ENCODE measurements at regions not wholly inside any gene's neighbourhood (a gene's known extent, or its start where the extent isn't known, plus 50 kb on each side); places are given as distances from the start of the nearest gene placed in this dataset.
"Not testable (repeated sequence)": the region's sequence is repeated elsewhere in the genome, so short reads cannot be mapped to it uniquely, and the experiment has no call there.

DNA sequence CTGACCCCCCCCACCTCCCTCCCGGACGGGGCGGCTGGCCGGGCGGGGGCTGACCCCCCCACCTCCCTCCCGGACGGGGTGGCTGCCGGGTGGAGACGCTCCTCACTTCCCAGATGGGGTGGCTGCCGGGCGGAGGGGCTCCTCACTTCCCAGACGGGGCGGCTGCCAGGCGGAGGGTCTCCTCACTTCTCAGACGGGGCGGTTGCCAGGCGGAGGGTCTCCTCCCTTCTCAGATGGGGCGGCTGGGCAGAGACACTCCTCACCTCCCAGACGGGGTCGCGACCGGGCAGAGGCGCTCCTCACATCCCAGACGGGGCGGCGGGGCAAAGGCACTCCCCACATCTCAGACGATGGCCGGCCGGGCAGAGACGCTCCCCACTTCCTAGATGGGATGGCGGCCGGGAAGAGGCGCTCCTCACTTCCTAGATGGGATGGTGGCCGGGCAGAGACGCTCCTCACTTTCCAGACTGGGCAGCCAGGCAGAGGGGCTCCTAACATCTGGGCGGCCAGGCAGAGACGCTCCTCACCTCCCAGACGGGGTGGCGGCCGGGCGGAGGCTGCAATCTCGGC is 597.6 kb downstream of the ZEB2 start:
- H3K36me3 Mint-ChIP-seq, H3K27me3 Mint-ChIP-seq, H3K27ac Mint-ChIP-seq, H3K4me1 Mint-ChIP-seq, H3K4me3 Mint-ChIP-seq, DNase-seq: not testable (repeated sequence)
- peaks cover 14% of the 10 kb centered on the region for H3K9me3 Mint-ChIP-seq

DNA sequence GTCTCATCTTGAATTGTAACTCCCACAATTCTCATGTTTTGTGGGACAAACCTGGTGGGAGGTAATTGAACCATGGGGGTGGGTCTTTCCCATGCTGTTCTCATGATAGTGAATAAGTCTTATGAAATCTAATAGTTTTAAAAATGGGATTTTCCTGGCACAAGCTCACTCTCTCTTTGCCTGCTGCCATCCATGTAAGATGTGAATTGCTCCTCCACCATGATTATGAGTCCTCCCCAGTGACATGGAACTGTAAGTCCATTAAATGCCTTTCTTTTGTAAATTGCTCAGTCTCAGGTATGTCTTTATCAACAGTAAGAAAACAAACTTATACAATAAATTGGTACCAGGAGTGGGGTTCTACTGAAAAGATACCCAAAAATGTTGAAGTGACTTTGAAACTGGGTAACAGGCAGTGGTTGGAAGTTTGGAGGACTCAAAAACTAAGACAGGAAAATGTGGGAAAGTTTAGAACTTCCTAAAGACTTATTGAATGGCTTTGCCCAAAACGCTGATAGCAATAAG is 601.4 kb downstream of the ZEB2 start:
- Mint-ChIP-seq H3K4me1 (no peaks in the 10 kb centered on the region), H3K36me3 (peaks cover 9% of the 10 kb centered on the region), H3K4me3 (no peak overlapping the region), H3K27ac (no peak overlapping the region), H3K27me3 (peaks cover 2% of the 10 kb centered on the region), H3K9me3 (peaks cover 14% of the 10 kb centered on the region)
- no peak for DNase-seq

DNA sequence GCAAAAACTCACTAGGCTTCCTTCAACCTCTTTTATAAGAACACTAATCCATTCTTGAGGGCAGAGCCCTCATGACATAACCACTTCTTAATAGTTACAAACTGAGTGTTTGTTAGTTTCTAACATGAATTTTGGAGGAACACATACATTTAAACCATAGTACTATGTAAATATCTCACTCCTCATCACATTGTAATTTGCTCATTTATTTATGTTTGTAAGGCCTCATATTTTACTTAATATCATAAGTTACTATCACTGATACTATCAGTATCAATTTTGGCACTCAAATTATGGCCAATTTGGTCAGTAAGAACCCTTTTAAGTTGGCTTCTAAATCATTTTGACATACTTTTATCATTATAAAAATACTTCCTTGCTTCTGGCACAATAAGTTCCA is 603.1 kb downstream of the ZEB2 start:
- peaks cover 9% of the 10 kb centered on the region for H3K36me3 Mint-ChIP-seq
- no peaks in the 10 kb centered on the region for H3K27me3 Mint-ChIP-seq
- H3K4me3 Mint-ChIP-seq = no peak overlapping the region
- H3K9me3 Mint-ChIP-seq = peaks cover 14% of the 10 kb centered on the region
- DNase-seq = no peak
- no peaks in the 10 kb centered on the region for H3K4me1 Mint-ChIP-seq
- H3K27ac Mint-ChIP-seq = no peak overlapping the region

DNA sequence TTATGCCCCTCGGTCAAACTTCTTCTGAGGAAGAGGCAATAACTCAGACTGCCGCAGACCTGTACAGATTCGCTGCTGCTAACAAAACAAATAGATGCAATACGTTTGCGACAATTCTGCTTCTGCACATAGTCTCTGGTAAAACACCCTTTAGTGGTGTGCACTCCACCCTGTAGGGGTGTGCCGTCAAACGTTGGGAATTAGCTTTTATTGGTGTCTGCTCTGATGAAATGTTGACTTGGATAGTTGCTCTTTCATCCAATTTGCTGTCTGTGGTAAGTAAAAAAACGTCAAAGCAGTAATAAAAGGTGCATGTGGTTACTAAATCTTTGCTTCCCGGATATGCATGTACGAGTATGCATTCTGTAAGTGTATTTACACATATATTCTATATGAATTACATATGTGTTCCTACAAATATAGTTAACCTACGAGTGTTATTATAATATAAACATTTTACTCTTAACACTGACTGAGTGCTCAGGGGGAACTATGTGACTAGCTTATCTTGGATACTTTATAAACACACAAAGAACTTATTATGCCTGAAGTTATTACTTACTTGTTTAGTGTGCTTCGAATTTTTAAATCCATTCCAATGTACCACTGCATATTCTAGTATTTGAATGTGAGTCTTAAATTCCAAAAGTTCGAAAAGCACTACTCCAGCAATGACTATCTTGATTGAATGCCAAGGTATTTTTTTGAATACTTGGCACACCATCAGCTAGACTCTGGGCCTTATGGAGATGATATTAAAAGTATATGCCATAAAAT is 610.2 kb downstream of the ZEB2 start:
- H3K4me3 Mint-ChIP-seq = no peak overlapping the region
- no peak overlapping the region for H3K27ac Mint-ChIP-seq
- no peaks in the 10 kb centered on the region for H3K36me3 Mint-ChIP-seq

DNA sequence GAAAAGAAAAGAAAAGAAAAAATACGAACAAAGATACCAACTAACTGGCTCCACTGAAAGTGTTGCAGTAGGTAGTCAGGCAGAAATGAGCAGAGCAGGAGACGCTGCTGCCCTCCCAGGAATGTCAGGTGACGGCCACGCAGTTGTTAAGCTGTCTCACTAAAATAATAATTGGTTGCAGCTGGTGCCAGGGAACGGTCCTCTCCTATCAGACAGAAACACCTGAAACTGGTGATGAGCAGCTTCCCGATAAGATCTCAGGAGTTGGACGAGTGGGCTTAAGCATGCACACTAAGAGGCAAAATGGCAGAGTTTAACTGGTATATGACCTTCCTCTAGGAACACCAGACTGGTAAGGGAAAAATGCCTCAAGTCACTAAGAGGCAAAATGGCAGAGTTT is 611.1 kb downstream of the ZEB2 start:
- Mint-ChIP-seq H3K27ac (no peak overlapping the region), H3K27me3 (peaks cover 3% of the 10 kb centered on the region), H3K4me1 (no peaks in the 10 kb centered on the region), H3K36me3 (no peaks in the 10 kb centered on the region), H3K4me3 (no peak overlapping the region), H3K9me3 (no peaks in the 10 kb centered on the region)
- DNase-seq = no peak

More for the DNA sequence above, 610.2 kb downstream of the ZEB2 start:
- Mint-ChIP-seq H3K9me3 (no peaks in the 10 kb centered on the region), H3K4me1 (no peaks in the 10 kb centered on the region), H3K27me3 (peaks cover 3% of the 10 kb centered on the region)
- no peak for DNase-seq

DNA sequence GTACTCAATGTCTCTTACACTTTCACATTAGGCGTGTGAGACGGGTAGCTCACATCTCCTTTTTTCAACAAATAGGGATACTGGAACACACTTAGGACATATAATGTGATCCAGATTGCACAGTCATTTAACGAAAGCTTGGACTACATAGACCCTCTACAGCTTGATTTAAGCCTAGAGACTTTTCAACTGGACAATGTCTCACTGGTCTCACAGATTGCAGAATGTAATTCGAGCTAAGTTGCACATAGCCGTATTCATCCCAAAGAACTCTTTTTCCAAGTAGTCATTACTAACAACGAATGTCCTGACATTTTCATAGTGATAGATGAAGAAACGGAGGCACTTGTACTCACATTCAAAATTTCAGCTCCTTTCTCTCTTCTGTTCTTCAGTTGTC is 612.1 kb downstream of the ZEB2 start:
- no peaks in the 10 kb centered on the region for H3K36me3 Mint-ChIP-seq
- H3K9me3 Mint-ChIP-seq = no peaks in the 10 kb centered on the region
- no peak overlapping the region for H3K27ac Mint-ChIP-seq
- peaks cover 7% of the 10 kb centered on the region for H3K4me1 Mint-ChIP-seq
- H3K27me3 Mint-ChIP-seq = peaks cover 3% of the 10 kb centered on the region
- H3K4me3 Mint-ChIP-seq = no peak overlapping the region
- no peak for DNase-seq

DNA sequence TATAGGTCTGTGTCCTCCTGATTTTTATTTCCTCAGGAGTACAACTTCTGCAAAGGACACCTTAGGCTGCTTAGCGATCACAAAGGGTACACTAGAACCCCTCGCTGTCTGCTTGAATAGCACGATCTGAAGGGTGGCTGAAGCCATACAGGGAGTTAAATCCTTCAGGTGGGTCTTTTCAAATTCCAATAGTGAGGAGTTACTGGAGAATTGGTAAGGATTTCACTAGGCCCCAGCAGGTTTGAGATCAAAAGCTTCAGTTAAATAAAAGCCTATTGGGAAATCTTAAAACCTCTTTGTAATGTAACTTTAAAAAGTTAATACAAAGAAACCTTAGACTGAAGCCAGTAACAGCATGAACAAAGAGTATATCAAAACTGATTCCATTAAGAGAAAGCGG is 613.1 kb downstream of the ZEB2 start:
- no peak for DNase-seq
- Mint-ChIP-seq H3K9me3 (no peaks in the 10 kb centered on the region), H3K27ac (no peak overlapping the region), H3K27me3 (peaks cover 3% of the 10 kb centered on the region), H3K4me3 (no peak overlapping the region), H3K4me1 (peaks cover 7% of the 10 kb centered on the region), H3K36me3 (no peaks in the 10 kb centered on the region)

DNA sequence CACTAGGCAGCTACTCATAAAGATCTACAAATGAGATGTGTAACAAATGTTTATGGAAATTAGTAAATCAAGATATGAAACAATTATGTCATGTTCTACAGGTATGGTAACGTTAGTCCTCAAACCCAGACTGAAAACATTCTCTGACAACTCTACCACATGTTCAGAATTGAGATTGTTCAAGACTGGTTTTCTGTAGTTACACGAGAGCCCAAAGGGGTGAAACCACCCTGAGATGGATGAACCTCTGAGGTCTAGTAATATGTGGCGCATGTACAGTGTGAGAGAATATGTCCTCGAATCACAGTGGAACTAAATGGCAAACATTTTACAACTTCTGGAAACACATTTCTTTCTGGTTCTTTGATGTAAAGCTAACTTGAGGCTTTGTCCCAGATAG is 614.3 kb downstream of the ZEB2 start:
- no peak for DNase-seq
- no peaks in the 10 kb centered on the region for H3K9me3 Mint-ChIP-seq
- H3K27me3 Mint-ChIP-seq = peaks cover 3% of the 10 kb centered on the region
- H3K4me3 Mint-ChIP-seq = no peak overlapping the region
- no peak overlapping the region for H3K27ac Mint-ChIP-seq
- no peaks in the 10 kb centered on the region for H3K36me3 Mint-ChIP-seq
- H3K4me1 Mint-ChIP-seq = peaks cover 16% of the 10 kb centered on the region

DNA sequence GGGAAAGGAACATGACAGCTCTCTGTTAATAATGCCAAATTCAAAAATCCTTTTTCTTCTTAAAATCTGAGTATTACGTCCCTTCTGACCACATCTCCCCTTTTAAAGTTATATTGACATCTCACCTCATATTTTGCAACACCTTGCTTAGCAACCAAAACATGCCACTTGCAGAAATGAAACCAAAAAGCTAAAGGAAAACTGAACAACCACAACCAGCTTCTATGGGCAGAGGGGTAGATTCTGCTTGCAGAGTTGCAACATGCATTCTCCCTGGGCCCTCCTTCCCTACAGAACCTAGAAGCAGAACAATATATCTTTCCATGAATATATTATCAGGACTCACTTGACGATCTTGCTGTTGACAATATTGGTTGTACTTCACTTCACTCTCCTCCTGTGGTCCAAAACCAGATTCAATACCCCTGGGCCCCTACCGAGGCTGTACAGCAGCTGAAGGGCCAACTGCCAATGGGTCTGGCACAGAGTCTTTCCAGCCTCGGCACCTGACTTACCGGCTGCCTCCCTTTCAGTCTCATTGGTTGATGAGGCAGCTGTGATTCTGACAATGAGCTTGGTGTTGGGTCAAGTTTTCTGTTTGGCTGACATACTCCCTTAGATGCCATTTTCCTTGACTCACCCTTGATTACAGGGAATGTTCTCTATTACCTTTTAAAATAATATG is 616.6 kb downstream of the ZEB2 start:
- H3K27me3 Mint-ChIP-seq = peaks cover 3% of the 10 kb centered on the region
- no peak for DNase-seq
- H3K36me3 Mint-ChIP-seq = no peaks in the 10 kb centered on the region
- no peak overlapping the region for H3K4me3 Mint-ChIP-seq
- H3K9me3 Mint-ChIP-seq = no peaks in the 10 kb centered on the region
- no peak overlapping the region for H3K27ac Mint-ChIP-seq
- peaks cover 16% of the 10 kb centered on the region for H3K4me1 Mint-ChIP-seq

DNA sequence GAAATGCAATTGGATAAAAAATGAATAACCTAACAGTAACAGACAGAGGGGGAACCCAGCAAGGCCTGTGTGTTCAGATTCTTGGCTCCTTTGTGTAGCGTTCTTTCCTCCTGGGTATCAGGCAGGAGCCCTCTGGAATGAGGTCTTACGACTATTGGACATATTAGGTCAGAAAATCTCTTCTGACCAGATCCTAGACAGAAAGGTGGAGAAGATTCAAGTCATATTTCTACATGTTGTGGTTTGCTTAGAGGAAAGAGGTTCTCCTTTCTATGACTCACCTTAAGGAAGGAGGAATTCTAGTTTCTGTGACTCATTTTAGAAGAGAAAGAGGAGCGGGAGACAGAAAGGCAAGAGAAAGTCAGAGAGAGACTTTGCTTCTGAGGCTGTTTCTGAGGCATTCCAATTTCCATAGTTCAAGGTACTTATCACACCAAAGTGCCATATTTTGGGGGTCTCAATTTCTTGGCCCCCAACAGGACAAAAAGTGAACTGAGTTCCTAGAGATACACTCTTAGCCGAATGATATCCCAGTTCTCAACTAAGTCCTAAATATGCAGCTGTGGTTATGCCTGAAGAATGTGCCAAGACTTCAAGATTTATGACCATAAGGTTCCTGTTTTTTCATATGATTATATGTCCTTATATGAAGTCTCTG is 618.6 kb downstream of the ZEB2 start:
- Mint-ChIP-seq H3K9me3 (no peaks in the 10 kb centered on the region), H3K4me1 (peaks cover 18% of the 10 kb centered on the region), H3K36me3 (no peaks in the 10 kb centered on the region), H3K4me3 (no peak overlapping the region), H3K27ac (no peak overlapping the region), H3K27me3 (no peaks in the 10 kb centered on the region)
- DNase-seq = no peak

DNA sequence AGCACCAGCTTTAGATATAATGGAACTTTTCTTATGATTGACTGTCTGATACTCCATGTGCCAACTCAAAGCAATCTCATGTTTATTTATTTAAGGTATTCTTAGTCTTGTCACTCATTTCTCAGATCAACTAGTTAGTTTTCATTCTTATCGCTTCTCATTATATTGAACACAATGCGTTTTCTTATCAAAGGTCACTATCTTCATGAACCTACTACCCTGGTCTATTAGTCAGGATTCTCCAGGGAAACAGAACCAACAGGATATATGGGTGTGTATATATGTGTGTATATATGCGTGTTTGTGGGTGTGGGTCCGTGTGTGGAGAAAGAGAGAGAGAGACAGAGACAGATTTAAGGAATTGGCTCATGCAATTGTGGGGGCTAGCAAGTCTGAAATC is 619.9 kb downstream of the ZEB2 start:
- Mint-ChIP-seq H3K36me3 (no peaks in the 10 kb centered on the region), H3K4me3 (no peak overlapping the region), H3K4me1 (peaks cover 18% of the 10 kb centered on the region), H3K27me3 (no peaks in the 10 kb centered on the region), H3K9me3 (no peaks in the 10 kb centered on the region), H3K27ac (no peak overlapping the region)
- no peak for DNase-seq

DNA sequence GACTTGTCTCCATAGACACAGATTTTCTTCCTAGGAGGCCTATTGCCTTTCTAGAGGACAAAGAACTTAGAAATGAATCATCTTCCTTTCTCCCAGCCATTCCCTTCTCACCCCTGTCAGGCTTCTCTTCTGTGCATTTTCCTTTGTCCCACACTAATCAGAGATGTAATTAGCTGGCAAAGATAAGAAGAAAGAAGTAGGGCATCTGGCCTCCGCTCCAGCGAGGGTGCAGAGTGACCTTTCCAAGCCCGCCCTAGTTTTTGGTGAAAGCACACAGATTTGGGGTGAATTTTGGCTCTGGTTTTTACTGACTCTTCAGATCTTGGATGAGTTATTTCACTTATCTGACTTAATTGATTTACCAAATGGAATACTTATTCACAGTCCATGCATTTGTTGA is 626.5 kb downstream of the ZEB2 start:
- Mint-ChIP-seq H3K36me3 (no peaks in the 10 kb centered on the region), H3K27ac (no peak overlapping the region), H3K27me3 (peaks cover 9% of the 10 kb centered on the region), H3K4me1 (peaks cover 3% of the 10 kb centered on the region), H3K9me3 (no peaks in the 10 kb centered on the region), H3K4me3 (no peak overlapping the region)
- DNase-seq = no peak

DNA sequence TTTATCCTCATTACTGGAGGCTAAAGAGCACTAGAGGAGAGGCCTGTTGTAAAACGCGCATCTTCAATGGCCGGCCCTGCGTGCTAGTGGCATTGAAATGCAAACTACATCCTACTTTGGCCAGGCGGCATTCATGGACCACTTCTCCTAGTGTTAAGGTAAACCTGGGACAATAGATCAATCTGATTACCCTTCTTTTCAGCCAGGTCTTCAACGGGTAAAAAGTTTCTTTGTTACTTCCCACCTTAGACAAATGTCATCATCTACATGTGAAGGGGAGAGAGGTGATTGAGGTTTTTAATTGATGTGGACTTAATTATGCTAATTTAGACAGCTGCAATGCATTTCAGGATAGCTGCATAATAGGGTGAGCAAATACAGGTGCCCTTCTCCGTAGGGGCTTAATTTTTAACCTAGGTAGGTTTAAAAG is 628.0 kb downstream of the ZEB2 start:
- Mint-ChIP-seq H3K27ac (no peak overlapping the region), H3K4me3 (no peak overlapping the region), H3K9me3 (no peaks in the 10 kb centered on the region), H3K27me3 (peaks cover 13% of the 10 kb centered on the region), H3K4me1 (no peaks in the 10 kb centered on the region), H3K36me3 (no peaks in the 10 kb centered on the region)
- no peak for DNase-seq

DNA sequence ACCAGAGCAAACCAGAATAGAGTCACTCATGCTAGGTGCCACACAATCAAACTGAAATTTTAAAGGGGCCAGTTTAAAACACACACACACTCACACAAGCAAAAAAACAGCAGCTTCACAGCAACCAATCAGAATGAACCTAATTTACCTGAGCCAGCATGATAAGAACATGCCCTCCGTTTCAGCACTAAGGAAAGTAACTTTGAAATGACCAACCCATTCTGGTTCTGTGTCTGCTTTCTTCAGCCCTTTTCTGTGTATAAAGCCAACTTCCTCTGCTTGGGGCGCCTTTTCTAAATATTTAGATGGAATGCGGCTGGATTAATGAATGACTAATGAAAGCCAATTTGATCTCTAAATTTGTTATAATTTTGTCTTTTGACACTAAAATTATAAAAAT is 629.1 kb downstream of the ZEB2 start:
- no peak overlapping the region for H3K27ac Mint-ChIP-seq
- H3K36me3 Mint-ChIP-seq = no peaks in the 10 kb centered on the region
- no peaks in the 10 kb centered on the region for H3K9me3 Mint-ChIP-seq
- no peaks in the 10 kb centered on the region for H3K4me1 Mint-ChIP-seq
- no peak for DNase-seq
- peaks cover 13% of the 10 kb centered on the region for H3K27me3 Mint-ChIP-seq
- H3K4me3 Mint-ChIP-seq = no peak overlapping the region

DNA sequence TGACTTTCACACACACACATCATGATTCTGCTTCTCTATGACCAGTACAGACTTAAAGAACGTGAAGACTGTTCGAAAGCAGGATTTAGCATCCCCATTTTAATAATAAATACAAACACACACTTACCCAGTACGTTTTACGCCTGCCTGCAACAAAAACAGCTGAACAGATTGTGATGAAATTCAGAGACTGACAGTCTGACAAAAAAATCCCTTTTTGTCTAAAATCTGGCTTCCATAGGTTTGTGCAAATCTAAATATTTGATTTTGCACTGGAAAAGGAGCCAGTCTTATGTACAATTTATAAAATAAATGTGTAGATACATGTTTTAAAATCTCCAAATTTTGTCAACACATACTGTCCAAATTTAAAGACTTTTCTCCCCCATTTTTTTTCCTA is 630.7 kb downstream of the ZEB2 start:
- Mint-ChIP-seq H3K4me1 (no peaks in the 10 kb centered on the region), H3K4me3 (no peak overlapping the region), H3K9me3 (no peaks in the 10 kb centered on the region), H3K27ac (no peak overlapping the region), H3K27me3 (peaks cover 13% of the 10 kb centered on the region), H3K36me3 (no peaks in the 10 kb centered on the region)
- no peak for DNase-seq
